ENCODE measurements at regions not wholly inside any gene's neighbourhood (a gene's known extent, or its start where the extent isn't known, plus 50 kb on each side); places are given as distances from the start of the nearest gene placed in this dataset.

GRCh38 chr18:22486667-22487066 lies 69.0 kb upstream of the CTAGE1 start (continued):
- TF ChIP-seq SMAD1 (IDR thresholded peaks at IDR 0.05; ENCODE audit: low read depth, partially characterized antibody), result no peak
- no peak for TF ChIP-seq HCFC1 (IDR thresholded peaks at IDR 0.05; ENCODE audit: low read length)
- TF ChIP-seq RB1 (IDR thresholded peaks at IDR 0.05; ENCODE audit: borderline replicate concordance), result no peak
- no peak for TF ChIP-seq CUX1 (IDR thresholded peaks at IDR 0.05; ENCODE audit: insufficient replicate concordance, low read depth, low read length)
- TF ChIP-seq EGR1 (IDR thresholded peaks at IDR 0.05; ENCODE audit: borderline replicate concordance in 1 of 2, low read depth in 2 of 2, low read length in 2 of 2), result no peak

- H3K4me2 ChIP-seq (ENCODE audit: control insufficient read depth, insufficient read depth), result no peak overlapping the region
- H3K27me3 ChIP-seq (replicated peaks in 1 of 2; ENCODE audit: control insufficient read depth in 2 of 2, insufficient read depth in 2 of 2, low read length in 1 of 2), result no peaks in the 10 kb centered on the region
- no peaks in the 10 kb centered on the region for H3K36me3 ChIP-seq (ENCODE audit: control insufficient read depth in 2 of 2, insufficient read depth in 2 of 2, low read length in 1 of 2)
- ChIA-PET POLR2A (no interaction called here), CTCF (no interaction called here), RAD21 (ENCODE audit: unreplicated experiment) (no interaction called here), SMC1A (ENCODE audit: uncharacterized antibody, unreplicated experiment) (no interaction called here)
- no peak for TF ChIP-seq SUPT20H (IDR thresholded peaks at IDR 0.05; ENCODE audit: borderline replicate concordance, control insufficient read depth, low read depth, low read length)
- no peak for TF ChIP-seq RELA (IDR thresholded peaks at IDR 0.05; ENCODE audit: borderline replicate concordance, partially characterized antibody)
- TF ChIP-seq POLR2AphosphoS2 (IDR thresholded peaks at IDR 0.05; ENCODE audit: low read depth, low read length), result no peak
- no peak for TF ChIP-seq ZSCAN29 (IDR thresholded peaks at IDR 0.05)
- TF ChIP-seq KDM1A (IDR thresholded peaks at IDR 0.05; ENCODE audit: borderline replicate concordance), result no peak
- no peak for TF ChIP-seq BMI1 (IDR thresholded peaks at IDR 0.05; ENCODE audit: borderline replicate concordance)
- no peak for TF ChIP-seq GABPA (IDR thresholded peaks at IDR 0.05; ENCODE audit: low read depth)
- no peaks in the 10 kb centered on the region for H3K4me1 ChIP-seq (ENCODE audit: control insufficient read depth, insufficient read depth, low read length)
- no peak overlapping the region for H2AFZ ChIP-seq (ENCODE audit: control insufficient read depth, low read depth, low read length)
- H3K4me3 ChIP-seq, result no peak overlapping the region
- BruUV-seq (replicated peaks), result no TSS peak
- FAIRE-seq, result no peak
- H3K9ac ChIP-seq (ENCODE audit: control insufficient read depth, insufficient read depth, low read length), result no peak overlapping the region
- 22% methylated on average over 5 of the region's 5 CpGs for WGBS (ENCODE audit: insufficient coverage, insufficient replicate concordance, low lambda C conversion rate, missing lambda C conversion rate)
- H3K27ac ChIP-seq (ENCODE audit: control insufficient read depth, insufficient read depth), result no peak overlapping the region
- in situ Hi-C loops (cut with MboI) (no loop called here), intact Hi-C loops (cut with micrococcal nuclease; ENCODE audit: unreplicated experiment) (no loop called here)
- no peaks in the 10 kb centered on the region for H3K9me3 ChIP-seq (replicated peaks; ENCODE audit: control insufficient read depth, insufficient read depth, low read length)
- no peak for ATAC-seq
- DNase-seq (ENCODE audit: low read depth, low spot score), result no peak
- no peaks in the 10 kb centered on the region for H3K79me2 ChIP-seq (ENCODE audit: control insufficient read depth, insufficient read depth, low read length)
- no peaks in the 10 kb centered on the region for H4K20me1 ChIP-seq (ENCODE audit: control insufficient read depth, insufficient read depth)
Observed at GRCh38 chr18:22488554-22488953, 70.8 kb upstream of the CTAGE1 start.

Data from GM12878 (cell line).